NCI-H82 treated with DMSO at 0.1 percent for 48 hours (cell line): ENCODE measurements at regions not wholly inside any gene's neighbourhood (a gene's known extent, or its start where the extent isn't known, plus 50 kb on each side); places are given as distances from the start of the nearest gene placed in this dataset.
A peak's percentile ranks its signal among the peaks of the same experiment; 100 is the strongest.
"Not testable (repeated sequence)": the region's sequence is repeated elsewhere in the genome, so short reads cannot be mapped to it uniquely, and the experiment has no call there.

Source experiments
- DNase-seq: peaks from one replicate; lab custom pipeline; 2025; ENCODE audit not compliant: unreplicated experiment; lab: John Stamatoyannopoulos, UW

- DNase-seq = no peak
Measured at GRCh38 chr4:148962539-148963290, 520.5 kb upstream of the NR3C2 start.

- no peak for DNase-seq
Measured at GRCh38 chr4:148961526-148961925, 519.3 kb upstream of the NR3C2 start.

DNA sequence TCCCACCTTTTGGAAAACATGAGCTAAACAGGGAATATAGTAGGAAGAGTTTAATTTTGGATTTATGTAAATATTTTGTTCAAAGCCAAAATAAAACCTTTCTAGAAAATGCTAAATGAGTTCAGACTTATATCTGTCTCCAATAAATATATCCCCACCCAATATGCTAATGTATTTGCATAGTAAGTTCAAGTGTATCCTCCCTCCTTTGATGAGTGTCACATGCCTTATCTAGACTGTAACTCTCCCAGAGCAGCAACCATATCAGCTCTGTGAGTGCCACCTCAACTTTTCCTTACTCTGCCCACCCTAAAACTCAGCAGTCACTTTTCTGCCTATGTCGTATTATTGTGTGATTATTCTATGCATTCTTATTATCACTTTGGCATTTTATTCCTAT lies 516.1 kb upstream of the NR3C2 start:
- no peak for DNase-seq

DNA sequence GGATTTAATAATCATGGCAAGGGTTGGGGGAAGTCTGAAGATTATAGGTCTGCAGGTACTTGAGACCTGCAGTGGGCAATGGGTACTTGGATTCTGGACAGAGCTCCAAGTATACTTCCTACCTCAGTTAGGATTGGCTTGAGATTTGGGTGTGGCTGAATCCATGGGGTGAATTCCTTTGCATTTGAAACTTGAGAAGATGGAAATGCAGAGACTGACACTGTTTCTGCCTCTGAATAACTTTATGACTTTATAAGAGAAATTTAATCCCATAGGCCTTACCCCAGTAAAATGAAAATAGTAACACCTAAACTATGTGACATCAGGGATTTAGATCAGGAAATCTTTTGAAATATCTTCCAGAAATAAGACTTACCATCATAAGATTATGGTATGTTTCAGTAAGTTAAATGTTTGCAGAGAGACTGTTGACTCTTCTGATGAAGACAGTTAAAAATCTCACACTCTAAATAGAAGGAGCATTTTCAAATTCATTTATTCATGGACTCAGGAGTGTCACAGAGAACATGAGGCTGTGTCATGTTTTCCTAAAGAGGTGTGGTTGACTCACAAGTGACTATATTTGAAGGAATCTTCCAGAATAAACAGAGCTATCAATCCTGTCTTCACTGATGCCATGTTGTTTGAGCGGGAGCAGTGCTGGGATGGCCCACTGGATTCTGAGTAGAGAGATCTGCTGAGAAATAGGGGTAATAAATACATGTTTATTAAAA lies 513.5 kb upstream of the NR3C2 start:
- DNase-seq = no peak

- no peak for DNase-seq
Measured at GRCh38 chr4:148954011-148954749, 512.0 kb upstream of the NR3C2 start.

DNA sequence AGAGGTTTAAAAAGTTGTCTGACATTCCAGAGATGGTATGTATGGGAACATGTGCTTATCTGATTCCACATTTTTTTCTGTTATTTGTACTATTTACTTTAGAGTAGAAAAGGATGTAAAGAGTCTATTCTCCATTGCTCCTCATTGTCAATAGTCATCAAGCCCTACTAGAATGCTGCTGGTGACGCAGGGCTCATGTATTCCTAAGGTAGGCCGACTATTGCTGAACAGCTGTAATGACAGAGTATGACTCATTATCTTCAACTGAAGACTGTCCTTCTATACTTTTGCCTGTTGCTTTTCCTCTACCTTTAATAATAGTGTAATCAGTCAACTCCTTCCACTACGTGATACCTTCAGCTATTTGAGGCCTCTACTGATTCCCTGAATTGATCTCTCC lies 509.1 kb upstream of the NR3C2 start:
- DNase-seq = no peak

- DNase-seq = no peak
Measured at GRCh38 chr4:148946271-148946670, 504.1 kb upstream of the NR3C2 start.

DNA sequence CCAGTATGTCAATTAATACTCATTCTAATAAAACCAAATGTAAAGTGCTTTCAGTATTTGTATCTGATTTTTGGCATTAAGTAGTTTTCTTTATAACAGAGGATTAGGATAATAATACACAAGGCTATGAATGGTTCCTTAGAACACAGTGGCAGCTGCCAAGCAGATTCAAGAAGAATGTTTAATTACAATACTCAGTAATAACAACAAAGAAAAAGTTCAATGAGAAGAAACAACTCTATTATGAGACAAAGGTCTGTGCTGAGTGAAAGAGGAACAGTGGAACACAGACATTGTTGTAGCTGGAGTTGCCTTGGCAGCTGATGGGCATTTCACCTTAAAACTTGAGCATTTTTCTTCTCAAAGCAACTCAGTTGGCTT lies 502.6 kb upstream of the NR3C2 start:
- DNase-seq = peak; percentile 2

GRCh38 chr4:148944136-148944838 lies 502.1 kb upstream of the NR3C2 start:
- DNase-seq = peak; percentile 65

DNA sequence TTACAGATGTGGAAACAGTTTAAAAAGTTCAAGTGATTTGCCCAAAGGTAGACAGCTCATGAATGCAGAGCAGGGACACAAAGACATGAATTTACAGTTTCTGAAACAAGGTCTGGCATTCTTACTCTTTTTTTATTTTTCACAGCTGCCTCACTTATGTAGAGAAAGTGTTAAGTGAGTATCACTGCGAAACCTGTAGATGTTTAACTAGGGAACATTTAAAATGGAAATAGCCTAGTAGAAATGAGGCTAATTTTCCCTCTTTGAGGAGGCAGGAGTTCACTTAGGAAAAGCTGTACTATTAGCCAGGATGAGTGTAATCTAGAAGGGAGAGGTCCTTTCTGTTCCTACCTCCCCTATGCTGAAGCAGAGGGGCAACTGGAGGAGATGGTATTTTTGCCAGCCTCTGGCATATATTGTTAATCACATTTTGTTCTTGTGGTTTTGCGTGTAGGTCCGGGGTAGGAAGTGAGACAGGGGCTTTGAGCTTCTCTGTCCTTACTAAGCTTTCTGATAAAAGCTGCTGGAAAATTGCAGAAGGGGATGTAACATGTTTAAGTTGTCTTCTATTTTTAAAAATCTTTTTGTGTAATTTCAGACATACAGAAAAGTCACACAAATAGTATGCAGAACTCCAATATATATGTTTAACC lies 492.8 kb upstream of the NR3C2 start:
- no peak for DNase-seq

GRCh38 chr4:148926276-148927260 lies 484.4 kb upstream of the NR3C2 start:
- DNase-seq = peak; percentile 68

- DNase-seq = no peak
Measured at GRCh38 chr4:148923881-148924280, 481.7 kb upstream of the NR3C2 start.

GRCh38 chr4:148922497-148922896 lies 480.3 kb upstream of the NR3C2 start:
- no peak for DNase-seq

DNA sequence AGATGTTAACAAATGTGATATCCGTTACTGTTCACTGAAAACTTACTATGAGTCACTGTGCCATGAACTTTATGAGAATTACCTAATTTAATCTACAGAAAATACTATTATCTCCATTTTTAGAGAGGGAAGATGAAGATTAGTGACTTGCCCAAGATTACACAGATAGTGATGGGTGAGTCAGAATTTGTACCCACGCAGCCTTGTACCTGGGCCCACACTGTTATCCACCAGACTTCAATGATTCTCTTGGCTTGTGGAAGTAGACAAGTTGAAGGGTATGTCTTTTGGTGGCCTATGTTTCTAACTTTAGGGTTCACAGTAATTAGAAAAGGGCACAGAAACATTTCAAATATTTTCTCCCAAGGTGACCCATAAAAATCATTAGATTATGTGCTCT lies 472.5 kb upstream of the NR3C2 start:
- DNase-seq = no peak

DNA sequence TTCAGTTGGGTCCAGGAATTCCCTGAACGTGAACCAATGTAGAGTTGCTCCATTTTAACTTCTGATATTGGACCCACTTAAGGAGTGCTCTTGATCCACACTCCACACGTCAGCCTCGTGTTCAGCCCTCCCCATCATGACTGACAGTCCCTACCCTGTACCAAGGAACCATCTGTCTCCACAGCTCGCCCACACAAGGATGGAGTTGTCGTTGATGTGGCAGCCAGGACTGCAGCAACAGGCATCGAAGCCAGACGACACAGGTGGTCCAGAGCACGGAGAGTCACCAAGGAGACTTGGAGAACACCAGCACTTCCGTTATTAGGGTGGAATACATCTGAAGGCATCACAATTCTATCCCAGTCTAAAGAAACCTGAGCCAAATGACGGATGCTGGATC lies 472.1 kb upstream of the NR3C2 start:
- no peak for DNase-seq

- DNase-seq = no peak
Measured at GRCh38 chr4:148903388-148903787, 461.2 kb upstream of the NR3C2 start.

- DNase-seq = no peak
Measured at GRCh38 chr4:148901075-148901705, 459.0 kb upstream of the NR3C2 start.

DNA sequence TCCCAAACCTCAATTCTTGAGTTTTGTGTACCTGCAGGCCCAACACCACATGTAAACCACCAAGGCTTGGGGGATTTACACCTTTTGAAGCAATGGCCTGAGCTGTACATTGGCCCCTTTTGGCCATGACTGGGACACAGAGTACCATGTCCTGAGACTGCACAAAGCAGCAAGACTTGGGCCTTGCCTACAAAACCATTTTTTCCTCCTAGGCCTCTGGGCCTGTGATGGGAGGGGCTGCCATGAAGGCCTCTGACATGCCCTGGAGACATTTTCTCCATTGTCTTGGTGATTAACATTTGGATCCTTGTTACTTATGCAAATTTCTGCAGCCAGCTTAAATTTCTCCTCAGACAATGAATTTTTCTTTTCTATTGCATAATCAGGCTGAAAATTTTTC lies 455.9 kb upstream of the NR3C2 start:
- DNase-seq = not testable (repeated sequence)

GRCh38 chr4:148893095-148893494 lies 450.9 kb upstream of the NR3C2 start:
- no peak for DNase-seq
